CD4-positive, alpha-beta memory T cell (primary cell): ENCODE measurements at regions not wholly inside any gene's neighbourhood (a gene's known extent, or its start where the extent isn't known, plus 50 kb on each side); places are given as distances from the start of the nearest gene placed in this dataset.

Source experiments
- CTCF ChIA-PET: fragments of 350-600 bp; sonication (Branson Sonifier 250); formaldehyde crosslinking; loops from one replicate; lab custom pipeline; 2021; ENCODE audit warnings: inconsistent platforms; ENCODE audit not compliant: partially characterized antibody; lab: Charles Lee
- POLR2A ChIA-PET: fragments of 350-600 bp; sonication (Branson Sonifier 250); formaldehyde crosslinking; loops from one replicate; lab custom pipeline; 2021; ENCODE audit not compliant: partially characterized antibody; lab: Charles Lee
- DNase-seq, 5 donors: peaks; one replicate each; pipeline versions ENCODE4 v3.0.0 to v3.0.0-alpha.2; 2020 to 2022; ENCODE audit warnings: mixed read lengths in 1 of 5
- H3K27ac ChIP-seq: one replicate; pipeline ENCODE4 v1.7.0; 2013; ENCODE audit warnings: low read depth, low read length
- H3K27me3 ChIP-seq: 2 replicates; pipeline ENCODE4 v1.7.0; 2013; ENCODE audit warnings: mild to moderate bottlenecking, low read length, moderate library complexity; ENCODE audit not compliant: insufficient read depth
- H3K36me3 ChIP-seq: 2 replicates; pipeline ENCODE4 v1.7.0; 2013; ENCODE audit warnings: mild to moderate bottlenecking, low read length, moderate library complexity; ENCODE audit not compliant: insufficient read depth
- H3K4me1 ChIP-seq: 2 replicates; pipeline ENCODE4 v1.7.0; 2013; ENCODE audit warnings: mild to moderate bottlenecking, low read length, moderate library complexity; ENCODE audit not compliant: insufficient read depth
- H3K4me3 ChIP-seq, 2 donors: one replicate each; pipeline ENCODE4 v1.7.0; 2013; ENCODE audit warnings: low read length in 2 of 2, mild to moderate bottlenecking in 1 of 2
- H3K9me3 ChIP-seq, 2 donors: one replicate each; pipeline ENCODE4 v1.7.0; 2013; ENCODE audit warnings: low read length in 2 of 2, control low read depth in 1 of 2; ENCODE audit not compliant: control insufficient read depth in 1 of 2
- H3K27ac Mint-ChIP-seq, 7 donors: one replicate each; pipeline ENCODE4 v1.8.0; 2020 to 2021; ENCODE audit warnings: mixed read lengths in 7 of 7, mild to moderate bottlenecking in 6 of 7, inconsistent platforms in 3 of 7, moderate library complexity in 3 of 7
- H3K27me3 Mint-ChIP-seq, 2 donors: one replicate each; pipeline ENCODE4 v1.8.0; 2020 to 2021; ENCODE audit warnings: mixed read lengths in 2 of 2
- H3K36me3 Mint-ChIP-seq, 2 donors: one replicate each; pipeline ENCODE4 v1.8.0; 2020 to 2021; ENCODE audit warnings: mixed read lengths in 2 of 2, inconsistent platforms in 1 of 2, mild to moderate bottlenecking in 1 of 2
- H3K4me1 Mint-ChIP-seq, 4 donors: one replicate each; pipeline ENCODE4 v1.8.0; 2020 to 2021; ENCODE audit warnings: mixed read lengths in 4 of 4, mild to moderate bottlenecking in 1 of 4
- H3K4me3 Mint-ChIP-seq, 8 donors: one replicate each; pipeline ENCODE4 v1.8.0; 2020 to 2021; ENCODE audit warnings: mixed read lengths in 8 of 8, mild to moderate bottlenecking in 7 of 8, moderate library complexity in 6 of 8, inconsistent platforms in 3 of 8
- H3K9me3 Mint-ChIP-seq, 8 donors: one replicate each; pipeline ENCODE4 v1.8.0; 2020 to 2021; ENCODE audit warnings: mixed read lengths in 8 of 8, mild to moderate bottlenecking in 5 of 8, inconsistent platforms in 3 of 8, moderate library complexity in 1 of 8
- intact Hi-C: fragments of 100-400 bp; cut with micrococcal nuclease; formaldehyde crosslinking; loops from one replicate; pipeline ENCODE4 v1.15.1; 2023

DNA sequence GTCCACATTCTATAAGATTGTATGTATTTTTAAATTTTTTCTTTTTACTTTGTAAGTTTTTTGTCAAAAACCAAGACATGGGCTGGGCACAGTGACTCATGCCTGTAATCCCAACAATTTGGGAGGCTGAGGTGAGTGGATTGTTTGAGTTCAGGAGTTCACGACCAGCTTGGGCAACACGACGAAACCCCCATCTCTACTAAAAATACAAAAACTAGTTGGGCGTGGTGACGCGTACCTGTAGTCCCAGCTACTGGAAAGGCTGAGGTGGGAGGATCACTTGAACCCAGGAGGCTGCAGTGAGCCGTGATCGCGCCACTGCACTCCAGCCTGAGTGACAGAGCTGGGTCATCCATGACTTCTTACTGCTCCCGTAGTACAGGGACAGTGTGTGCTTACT lies 84.8 kb upstream of the PRDM11 start:
- Mint-ChIP-seq H3K9me3 (peaks cover 6 to 21% (median 8%) of the 10 kb centered on the region in 8 donors), H3K4me3 (no peak overlapping the region), H3K27me3 (peaks cover 0 to 1% of the 10 kb centered on the region in 2 donors), H3K4me1 (no peaks in the 10 kb centered on the region), H3K27ac (no peak overlapping the region), H3K36me3 (peaks cover 4% of the 10 kb centered on the region in 2 donors)
- POLR2A ChIA-PET: no interaction called here
- H3K9me3 ChIP-seq: no peaks in the 10 kb centered on the region
- no peaks in the 10 kb centered on the region for H3K4me1 ChIP-seq
- no peak overlapping the region for H3K27ac ChIP-seq
- no peak for DNase-seq
- intact Hi-C loops: no loop called here
- CTCF ChIA-PET: interaction anchor here (1.0 to 1.4 kb wide), 3 partner anchors 11 to 270 kb away, joined by 3 read pairs; no protein-coding TSS in a partner anchor
- H3K4me3 ChIP-seq: no peak overlapping the region
- no peaks in the 10 kb centered on the region for H3K27me3 ChIP-seq
- no peaks in the 10 kb centered on the region for H3K36me3 ChIP-seq

DNA sequence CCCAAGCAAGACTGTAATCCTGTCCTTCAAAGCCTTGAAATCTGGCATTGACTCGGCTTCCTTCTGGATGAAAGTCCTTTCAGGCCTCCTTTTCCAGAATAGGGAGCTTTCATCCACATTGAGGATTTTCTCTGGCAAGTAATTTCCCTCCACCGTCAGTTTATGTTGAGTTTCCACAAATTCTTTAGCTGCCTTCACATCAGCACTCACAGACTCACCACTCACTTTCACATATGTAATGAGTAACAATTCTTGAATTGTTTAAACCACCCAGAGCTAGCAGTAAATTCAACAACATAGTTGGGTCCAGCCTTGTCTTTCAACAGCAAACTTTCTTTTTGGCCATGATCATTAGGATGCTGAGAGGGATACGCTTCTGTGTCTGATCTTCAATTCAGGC lies 84.3 kb upstream of the PRDM11 start:
- Histone ChIP-seq H3K4me1 (no peaks in the 10 kb centered on the region), H3K4me3 (no peak overlapping the region), H3K9me3 (no peaks in the 10 kb centered on the region), H3K27me3 (no peaks in the 10 kb centered on the region), H3K27ac (no peak overlapping the region), H3K36me3 (no peaks in the 10 kb centered on the region)
- Mint-ChIP-seq H3K27me3 (peaks cover 0 to 1% of the 10 kb centered on the region in 2 donors), H3K4me3 (no peak overlapping the region), H3K36me3 (peaks cover 4 to 8% of the 10 kb centered on the region in 2 donors), H3K4me1 (no peaks in the 10 kb centered on the region), H3K27ac (no peak overlapping the region), H3K9me3 (peaks cover 6 to 25% (median 11%) of the 10 kb centered on the region in 8 donors)
- CTCF ChIA-PET: interaction anchor here (1.0 to 1.4 kb wide), 4 partner anchors 11 to 270 kb away, joined by 3 read pairs; no protein-coding TSS in a partner anchor
- POLR2A ChIA-PET: no interaction called here
- intact Hi-C loops: no loop called here
- no peak for DNase-seq

DNA sequence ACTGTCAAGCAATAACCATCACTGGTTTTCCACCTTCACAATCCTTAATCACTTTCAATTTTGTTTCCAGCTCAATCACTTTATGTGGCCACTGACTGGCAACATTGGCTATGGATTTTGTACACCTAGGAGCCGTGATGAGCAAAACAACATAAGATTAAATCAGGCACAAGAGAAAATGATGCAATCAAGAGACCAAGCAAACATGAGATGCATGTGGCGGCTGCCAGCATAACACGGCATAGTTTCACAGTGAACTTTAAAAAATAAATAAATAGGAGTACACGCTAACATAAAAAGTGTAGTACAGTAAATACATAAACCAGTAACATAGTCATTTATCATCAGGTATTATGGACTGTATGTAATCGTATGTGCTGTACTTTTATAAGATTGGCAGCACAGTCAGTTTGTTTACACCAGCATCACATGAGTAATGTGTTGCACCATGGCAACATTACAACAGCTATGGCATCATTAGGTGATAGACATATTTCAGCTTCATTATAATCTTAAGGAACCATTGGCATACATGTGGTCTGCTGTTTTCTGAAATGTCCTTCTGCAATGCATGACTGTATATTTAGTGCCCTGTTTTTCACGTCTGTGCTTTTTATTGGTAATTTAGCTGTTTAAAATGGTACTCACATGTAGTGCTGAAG lies 83.3 kb upstream of the PRDM11 start:
- Mint-ChIP-seq H3K27ac (no peak overlapping the region), H3K36me3 (peaks cover 4 to 8% of the 10 kb centered on the region in 2 donors), H3K27me3 (peaks cover 0 to 1% of the 10 kb centered on the region in 2 donors), H3K9me3 (peaks cover 6 to 25% (median 11%) of the 10 kb centered on the region in 8 donors), H3K4me1 (no peaks in the 10 kb centered on the region), H3K4me3 (no peak overlapping the region)
- intact Hi-C loops: no loop called here
- no peaks in the 10 kb centered on the region for H3K9me3 ChIP-seq
- DNase-seq: no peak
- no peak overlapping the region for H3K4me3 ChIP-seq
- H3K27ac ChIP-seq: no peak overlapping the region
- H3K27me3 ChIP-seq: no peaks in the 10 kb centered on the region
- no peaks in the 10 kb centered on the region for H3K4me1 ChIP-seq
- ChIA-PET POLR2A (no interaction called here), CTCF (interaction anchor here (1.0 to 1.1 kb wide), 2 partner anchors 10 to 152 kb away, joined by 3 read pairs; no protein-coding TSS in a partner anchor)
- H3K36me3 ChIP-seq: no peaks in the 10 kb centered on the region

DNA sequence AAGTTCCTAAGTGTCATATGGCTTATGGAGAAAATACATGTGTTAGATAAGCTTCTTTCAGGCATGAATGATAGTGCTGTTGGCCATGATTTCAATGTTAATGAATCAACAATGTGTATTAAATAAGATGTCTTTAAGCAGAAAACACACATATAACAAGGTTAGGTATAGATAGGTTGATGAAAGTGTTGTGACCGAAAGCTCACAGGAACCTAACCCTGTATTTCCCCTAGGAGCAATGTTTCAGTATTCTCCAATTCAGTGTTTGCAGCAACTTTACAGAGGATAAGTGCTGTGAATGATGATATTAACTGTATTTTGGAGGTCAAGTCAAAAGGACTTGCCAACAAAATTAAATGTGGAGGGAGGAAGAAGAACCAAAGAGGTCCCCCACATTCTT lies 82.8 kb upstream of the PRDM11 start:
- peaks cover 4 to 8% of the 10 kb centered on the region in 2 donors for H3K36me3 Mint-ChIP-seq
- no peaks in the 10 kb centered on the region for H3K9me3 ChIP-seq
- H3K4me1 ChIP-seq: no peaks in the 10 kb centered on the region
- intact Hi-C loops: no loop called here
- no peaks in the 10 kb centered on the region for H3K36me3 ChIP-seq
- H3K27me3 Mint-ChIP-seq: peaks cover 0 to 1% of the 10 kb centered on the region in 2 donors
- H3K4me3 Mint-ChIP-seq: no peak overlapping the region
- no peak overlapping the region for H3K27ac Mint-ChIP-seq
- ChIA-PET POLR2A (no interaction called here), CTCF (no interaction called here)
- DNase-seq: no peak
- H3K4me3 ChIP-seq: no peak overlapping the region
- no peak overlapping the region for H3K27ac ChIP-seq
- peaks cover 6 to 25% (median 11%) of the 10 kb centered on the region in 8 donors for H3K9me3 Mint-ChIP-seq
- H3K4me1 Mint-ChIP-seq: no peaks in the 10 kb centered on the region
- H3K27me3 ChIP-seq: no peaks in the 10 kb centered on the region

DNA sequence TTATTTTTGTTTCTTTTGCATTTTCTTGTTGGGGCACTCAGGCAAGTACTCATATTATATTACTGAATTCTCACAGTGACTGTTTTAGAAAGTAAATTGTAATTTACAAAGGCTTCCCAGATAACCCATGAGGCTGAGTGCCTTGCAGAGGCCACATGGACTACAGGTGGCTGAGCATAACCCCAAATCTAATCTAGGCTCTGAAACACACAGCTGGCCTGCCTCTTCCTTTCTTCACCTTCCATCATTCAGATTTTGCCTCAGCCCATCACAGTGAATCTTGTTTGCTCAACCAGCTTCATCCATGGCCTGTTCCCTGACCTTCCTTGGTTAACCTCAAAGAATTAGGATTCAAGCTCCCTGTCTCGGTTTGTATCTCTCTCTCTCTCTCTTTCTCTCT lies 78.5 kb upstream of the PRDM11 start:
- DNase-seq: no peak
- Histone ChIP-seq H3K4me1 (no peaks in the 10 kb centered on the region), H3K9me3 (no peaks in the 10 kb centered on the region), H3K27me3 (no peaks in the 10 kb centered on the region), H3K4me3 (no peak overlapping the region), H3K36me3 (no peaks in the 10 kb centered on the region), H3K27ac (no peak overlapping the region)
- H3K4me3 Mint-ChIP-seq: no peak overlapping the region
- no peak overlapping the region for H3K27ac Mint-ChIP-seq
- intact Hi-C loops: no loop called here
- peaks cover 6 to 25% (median 10%) of the 10 kb centered on the region in 8 donors for H3K9me3 Mint-ChIP-seq
- no peaks in the 10 kb centered on the region for H3K4me1 Mint-ChIP-seq
- ChIA-PET POLR2A (no interaction called here), CTCF (no interaction called here)
- H3K36me3 Mint-ChIP-seq: peaks cover 4 to 8% of the 10 kb centered on the region in 2 donors
- peaks cover 0 to 1% of the 10 kb centered on the region in 2 donors for H3K27me3 Mint-ChIP-seq

DNA sequence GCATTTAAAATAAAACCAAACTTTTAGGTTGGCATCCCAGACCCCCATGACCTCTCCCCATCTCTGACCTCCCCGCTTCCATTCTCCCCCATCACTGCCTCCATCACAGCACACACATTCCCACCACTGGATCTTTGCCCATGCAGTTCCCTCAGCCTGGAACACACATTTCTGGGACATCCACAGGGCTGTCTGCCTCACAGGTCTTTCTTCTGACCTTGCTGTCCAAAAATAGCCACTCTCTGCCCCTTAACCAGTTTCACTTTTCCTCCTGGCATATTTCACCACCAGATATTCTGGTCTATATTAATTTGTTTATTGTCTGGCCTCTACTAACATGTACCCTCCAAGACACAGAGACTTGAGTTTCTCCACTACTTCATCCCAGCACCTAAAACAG lies 75.2 kb upstream of the PRDM11 start:
- ChIA-PET CTCF (no interaction called here), POLR2A (no interaction called here)
- Mint-ChIP-seq H3K4me1 (peaks cover 4 to 6% (median 5%) of the 10 kb centered on the region in 4 donors), H3K36me3 (peaks cover under 1 to 5% of the 10 kb centered on the region in 2 donors), H3K27ac (no peak overlapping the region), H3K4me3 (no peak overlapping the region), H3K9me3 (peaks cover 0 to 8% (median 4%) of the 10 kb centered on the region in 8 donors), H3K27me3 (no peaks in the 10 kb centered on the region)
- H3K27me3 ChIP-seq: no peaks in the 10 kb centered on the region
- no peaks in the 10 kb centered on the region for H3K36me3 ChIP-seq
- no peak overlapping the region for H3K27ac ChIP-seq
- intact Hi-C loops: no loop called here
- DNase-seq: no peak
- no peaks in the 10 kb centered on the region for H3K9me3 ChIP-seq
- peaks cover 4% of the 10 kb centered on the region for H3K4me1 ChIP-seq
- no peak overlapping the region for H3K4me3 ChIP-seq

DNA sequence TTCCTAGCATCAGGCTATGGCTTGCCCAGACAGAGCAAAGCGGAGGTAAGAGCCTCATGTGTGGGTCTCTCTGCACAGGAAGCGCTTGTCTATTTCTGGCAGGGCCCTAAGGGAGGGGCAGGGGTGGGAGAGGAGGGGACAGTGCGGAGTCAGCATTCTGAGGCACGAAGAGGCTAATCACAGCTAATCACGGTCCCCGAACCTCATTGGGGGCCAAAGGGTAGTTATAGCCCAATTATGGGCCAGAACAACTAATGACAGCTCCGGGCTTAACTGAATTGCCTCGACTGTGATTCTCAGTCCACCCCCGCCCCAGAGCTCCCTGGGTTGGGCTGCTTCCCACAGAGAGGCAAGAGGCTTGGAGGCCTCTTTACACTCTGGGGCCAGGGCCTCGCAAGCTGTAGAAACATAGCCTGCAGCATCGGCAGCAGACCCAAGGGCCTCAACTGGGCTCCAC lies 72.7 kb upstream of the PRDM11 start:
- Histone ChIP-seq H3K9me3 (no peaks in the 10 kb centered on the region), H3K4me1 (peaks cover 6% of the 10 kb centered on the region), H3K27me3 (no peaks in the 10 kb centered on the region), H3K27ac (no peak overlapping the region), H3K4me3 (no peak overlapping the region), H3K36me3 (no peaks in the 10 kb centered on the region)
- Mint-ChIP-seq H3K4me3 (peak overlapping the region in 1 of 8 donors; percentile 18), H3K27ac (peak overlapping the region in 1 of 7 donors; percentile 82), H3K4me1 (peaks cover 4 to 12% (median 8%) of the 10 kb centered on the region in 4 donors), H3K27me3 (no peaks in the 10 kb centered on the region), H3K36me3 (no peaks in the 10 kb centered on the region), H3K9me3 (peaks cover 0 to 2% (median 0%) of the 10 kb centered on the region in 8 donors)
- ChIA-PET POLR2A (interaction anchor here (0.7 to 1.3 kb wide), 4 partner anchors 16 to 138 kb away, joined by 3 read pairs; no protein-coding TSS in a partner anchor), CTCF (interaction anchor here (0.5 to 3.4 kb wide), 5 partner anchors 8 to 268 kb away, joined by 3 to 25 read pairs (median 3); no protein-coding TSS in a partner anchor)
- no peak for DNase-seq
- intact Hi-C loops: no loop called here
